ENCODE measurements at regions not wholly inside any gene's neighbourhood (a gene's known extent, or its start where the extent isn't known, plus 50 kb on each side); places are given as distances from the start of the nearest gene placed in this dataset.

DNA sequence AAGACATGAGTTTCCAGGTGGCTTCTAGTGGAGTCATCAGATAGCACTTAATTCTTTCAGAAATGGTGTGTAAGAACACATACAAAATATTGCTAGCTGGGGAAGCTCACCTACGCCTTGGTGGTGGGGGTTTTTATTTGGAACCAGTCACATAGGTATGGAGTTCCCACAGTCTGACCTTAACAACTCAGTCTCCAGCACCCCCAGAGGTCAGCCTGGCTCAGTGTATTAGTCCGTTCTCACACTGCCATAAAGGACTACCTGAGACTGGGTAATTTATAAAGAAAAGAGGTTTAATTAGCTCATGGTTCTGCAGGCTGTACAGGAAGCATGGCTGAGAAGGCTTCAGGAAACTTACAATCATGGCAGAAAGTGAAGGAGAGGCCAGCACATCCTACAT, 317.5 kb upstream of the ZC3H12C start:
- in situ Hi-C loops (cut with HindIII; ENCODE audit: low pct_unique_long_range_greater_than_20kb, low sequenced_read_pairs): no loop called here
- H3K27ac ChIP-seq (ENCODE audit: low read length): no peak overlapping the region
- POLR2A ChIA-PET: no interaction called here
- H3K4me1 ChIP-seq (ENCODE audit: control insufficient read depth, insufficient read depth, low read length): no peaks in the 10 kb centered on the region
- no peak overlapping the region for H3K4me3 ChIP-seq (ENCODE audit: low read depth in 2 of 2, low read length in 2 of 2)
- intact Hi-C loops (cut with micrococcal nuclease; ENCODE audit: unreplicated experiment): no loop called here
- BruUV-seq (replicated peaks): no TSS peak
- ATAC-seq (no peak), DNase-seq (ENCODE audit: low read depth, low spot score) (no peak)
- H3K36me3 ChIP-seq (ENCODE audit: control insufficient read depth, insufficient read depth, low read length): no peaks in the 10 kb centered on the region
- TF ChIP-seq CTCF (IDR thresholded peaks at IDR 0.05) (0 out of 2 replicates have a peak, but pooled peaks have one; percentile 6), TCF7L2 (IDR thresholded peaks at IDR 0.05; ENCODE audit: low read depth, low read length) (no peak)
- no peaks in the 10 kb centered on the region for H3K9me3 ChIP-seq (ENCODE audit: control insufficient read depth, insufficient read depth, low read depth, low read length)
- CTCF ChIA-PET: no interaction called here
- no peaks in the 10 kb centered on the region for H3K27me3 ChIP-seq (ENCODE audit: control insufficient read depth, insufficient read depth, low read length)

DNA sequence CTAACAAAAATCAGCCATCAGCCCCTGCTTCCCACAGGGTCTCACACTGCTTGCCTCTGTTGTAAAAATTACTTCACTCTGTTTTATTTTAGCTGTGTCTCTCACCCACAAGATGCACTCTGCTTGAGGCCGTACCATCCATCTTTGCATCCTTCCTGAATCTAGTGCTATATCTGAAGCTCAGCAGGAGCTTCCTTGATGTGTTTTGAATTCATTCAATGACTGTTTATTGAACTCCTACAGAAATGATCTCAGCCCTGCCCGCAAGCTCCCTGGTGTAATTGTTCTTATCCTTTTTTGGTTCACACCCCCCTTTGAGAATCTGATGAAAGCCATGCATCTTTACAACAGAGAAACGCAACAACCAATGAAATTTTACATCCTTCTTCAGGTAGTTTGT, 310.2 kb upstream of the ZC3H12C start:
- Histone ChIP-seq H3K27me3 (ENCODE audit: control insufficient read depth, insufficient read depth, low read length) (no peaks in the 10 kb centered on the region), H3K27ac (ENCODE audit: low read length) (no peak overlapping the region), H3K4me1 (ENCODE audit: control insufficient read depth, insufficient read depth, low read length) (no peaks in the 10 kb centered on the region), H3K9me3 (ENCODE audit: control insufficient read depth, insufficient read depth, low read depth, low read length) (no peaks in the 10 kb centered on the region), H3K36me3 (ENCODE audit: control insufficient read depth, insufficient read depth, low read length) (no peaks in the 10 kb centered on the region), H3K4me3 (ENCODE audit: low read depth in 2 of 2, low read length in 2 of 2) (no peak overlapping the region)
- DNase-seq (ENCODE audit: low read depth, low spot score) (no peak), ATAC-seq (no peak)
- TF ChIP-seq CTCF (IDR thresholded peaks at IDR 0.05) (no peak), TCF7L2 (IDR thresholded peaks at IDR 0.05; ENCODE audit: low read depth, low read length) (no peak), SIN3A (IDR thresholded peaks at IDR 0.05; ENCODE audit: borderline replicate concordance, insufficient read depth, low read depth, low read length) (no peak), POLR2AphosphoS5 (IDR thresholded peaks at IDR 0.05; ENCODE audit: low read depth, low read length) (no peak)
- TF ChIP-seq, protein P1, sequence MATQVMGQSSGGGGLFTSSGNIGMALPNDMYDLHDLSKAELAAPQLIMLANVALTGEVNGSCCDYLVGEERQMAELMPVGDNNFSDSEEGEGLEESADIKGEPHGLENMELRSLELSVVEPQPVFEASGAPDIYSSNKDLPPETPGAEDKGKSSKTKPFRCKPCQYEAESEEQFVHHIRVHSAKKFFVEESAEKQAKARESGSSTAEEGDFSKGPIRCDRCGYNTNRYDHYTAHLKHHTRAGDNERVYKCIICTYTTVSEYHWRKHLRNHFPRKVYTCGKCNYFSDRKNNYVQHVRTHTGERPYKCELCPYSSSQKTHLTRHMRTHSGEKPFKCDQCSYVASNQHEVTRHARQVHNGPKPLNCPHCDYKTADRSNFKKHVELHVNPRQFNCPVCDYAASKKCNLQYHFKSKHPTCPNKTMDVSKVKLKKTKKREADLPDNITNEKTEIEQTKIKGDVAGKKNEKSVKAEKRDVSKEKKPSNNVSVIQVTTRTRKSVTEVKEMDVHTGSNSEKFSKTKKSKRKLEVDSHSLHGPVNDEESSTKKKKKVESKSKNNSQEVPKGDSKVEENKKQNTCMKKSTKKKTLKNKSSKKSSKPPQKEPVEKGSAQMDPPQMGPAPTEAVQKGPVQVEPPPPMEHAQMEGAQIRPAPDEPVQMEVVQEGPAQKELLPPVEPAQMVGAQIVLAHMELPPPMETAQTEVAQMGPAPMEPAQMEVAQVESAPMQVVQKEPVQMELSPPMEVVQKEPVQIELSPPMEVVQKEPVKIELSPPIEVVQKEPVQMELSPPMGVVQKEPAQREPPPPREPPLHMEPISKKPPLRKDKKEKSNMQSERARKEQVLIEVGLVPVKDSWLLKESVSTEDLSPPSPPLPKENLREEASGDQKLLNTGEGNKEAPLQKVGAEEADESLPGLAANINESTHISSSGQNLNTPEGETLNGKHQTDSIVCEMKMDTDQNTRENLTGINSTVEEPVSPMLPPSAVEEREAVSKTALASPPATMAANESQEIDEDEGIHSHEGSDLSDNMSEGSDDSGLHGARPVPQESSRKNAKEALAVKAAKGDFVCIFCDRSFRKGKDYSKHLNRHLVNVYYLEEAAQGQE (IDR thresholded peaks at IDR 0.05; ENCODE audit: insufficient read depth in 1 of 2, low read depth in 2 of 2, low read length in 1 of 2): no peak
- no TSS peak for BruUV-seq (replicated peaks)
- intact Hi-C loops (cut with micrococcal nuclease; ENCODE audit: unreplicated experiment): no loop called here
- CTCF ChIA-PET: no interaction called here
- POLR2A ChIA-PET: no interaction called here
- in situ Hi-C loops (cut with HindIII; ENCODE audit: low pct_unique_long_range_greater_than_20kb, low sequenced_read_pairs): no loop called here

DNA sequence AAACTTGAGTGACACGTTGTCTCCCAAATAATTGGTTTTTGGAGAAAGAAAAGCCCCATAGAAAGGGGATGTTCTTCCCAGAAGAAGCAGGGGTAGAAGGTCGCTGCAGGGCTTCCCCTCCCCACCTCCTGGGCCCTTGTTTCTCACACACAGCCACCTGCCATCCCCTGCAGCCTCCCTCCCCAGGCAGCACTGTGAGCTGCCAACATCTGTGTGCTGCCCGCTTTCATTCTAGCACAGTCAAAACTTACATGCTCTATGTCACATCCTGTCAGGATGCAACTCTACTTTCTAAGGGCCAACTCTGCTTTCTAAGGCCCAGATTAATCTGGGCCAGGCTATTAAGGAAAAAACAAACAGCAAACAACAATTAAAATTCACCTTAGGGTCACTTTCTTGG, 309.4 kb upstream of the ZC3H12C start:
- POLR2A ChIA-PET: no interaction called here
- no peaks in the 10 kb centered on the region for H3K36me3 ChIP-seq (ENCODE audit: control insufficient read depth, insufficient read depth, low read length)
- no peaks in the 10 kb centered on the region for H3K4me1 ChIP-seq (ENCODE audit: control insufficient read depth, insufficient read depth, low read length)
- CTCF ChIA-PET: no interaction called here
- no peak for ATAC-seq
- H3K27ac ChIP-seq (ENCODE audit: low read length): no peak overlapping the region
- no peak for DNase-seq (ENCODE audit: low read depth, low spot score)
- intact Hi-C loops (cut with micrococcal nuclease; ENCODE audit: unreplicated experiment) (no loop called here), in situ Hi-C loops (cut with HindIII; ENCODE audit: low pct_unique_long_range_greater_than_20kb, low sequenced_read_pairs) (no loop called here)
- no peak overlapping the region for H3K4me3 ChIP-seq (ENCODE audit: low read depth in 2 of 2, low read length in 2 of 2)
- TF ChIP-seq, protein P1 (IDR thresholded peaks at IDR 0.05; ENCODE audit: insufficient read depth in 1 of 2, low read depth in 2 of 2, low read length in 1 of 2): no peak
- TF ChIP-seq POLR2AphosphoS5 (IDR thresholded peaks at IDR 0.05; ENCODE audit: low read depth, low read length) (no peak), CTCF (IDR thresholded peaks at IDR 0.05) (no peak), SIN3A (IDR thresholded peaks at IDR 0.05; ENCODE audit: borderline replicate concordance, insufficient read depth, low read depth, low read length) (no peak), TCF7L2 (IDR thresholded peaks at IDR 0.05; ENCODE audit: low read depth, low read length) (no peak)
- no TSS peak for BruUV-seq (replicated peaks)
- H3K27me3 ChIP-seq (ENCODE audit: control insufficient read depth, insufficient read depth, low read length): no peaks in the 10 kb centered on the region
- no peaks in the 10 kb centered on the region for H3K9me3 ChIP-seq (ENCODE audit: control insufficient read depth, insufficient read depth, low read depth, low read length)

Data from Panc1 (cell line).